Fibroblast of lung (primary cell): ENCODE measurements at regions not wholly inside any gene's neighbourhood (a gene's known extent, or its start where the extent isn't known, plus 50 kb on each side); places are given as distances from the start of the nearest gene placed in this dataset.

Experiments used
- CTCF ChIP-seq, 2 donors: IDR thresholded peaks in 1 of 2; conservative IDR thresholded peaks in 1 of 2; 1 replicate in 1 of 2; 2 replicates in 1 of 2; pipeline ENCODE4 v1.5.1; 2011 to 2012; ENCODE audit warnings: low read length in 2 of 2, control low read depth in 1 of 2, inconsistent platforms in 1 of 2, low read depth in 1 of 2, mild to moderate bottlenecking in 1 of 2
- EZH2 ChIP-seq: IDR thresholded peaks from 2 replicates; pipeline ENCODE4 v1.5.1; 2012; ENCODE audit warnings: low read length, control low read depth, mild to moderate bottlenecking; ENCODE audit errors: missing control alignments

GRCh38 chr18:38047820-38048219 is 482.2 kb upstream of the CELF4 start:
- no peak for TF ChIP-seq CTCF (conservative IDR thresholded peaks at IDR 0.05 in 1 of 2, IDR thresholded peaks at IDR 0.05 in 1 of 2; ENCODE audit: low read depth in 1 of 2, low read length in 2 of 2)
- no peak for TF ChIP-seq EZH2
